Ishikawa (cell line): ENCODE measurements at regions not wholly inside any gene's neighbourhood (a gene's known extent, or its start where the extent isn't known, plus 50 kb on each side); places are given as distances from the start of the nearest gene placed in this dataset.

Experiments
- CEBPB ChIP-seq: IDR thresholded peaks from 2 replicates; pipeline ENCODE4 v1.6.1; 2012
- CREB1 ChIP-seq: IDR thresholded peaks from 2 replicates; pipeline ENCODE4 v1.6.1; 2012; ENCODE audit warnings: low read depth
- EGR1 ChIP-seq: IDR thresholded peaks from 2 replicates; pipeline ENCODE4 v1.6.1; 2012
- EP300 ChIP-seq: IDR thresholded peaks from 2 replicates; pipeline ENCODE4 v1.6.1; 2012; ENCODE audit warnings: borderline replicate concordance
- FOXM1 ChIP-seq: IDR thresholded peaks from 2 replicates; pipeline ENCODE4 v1.6.1; 2012; ENCODE audit warnings: low read depth, borderline replicate concordance
- MAX ChIP-seq: IDR thresholded peaks from 2 replicates; pipeline ENCODE4 v1.6.1; 2012
- NFIC ChIP-seq: IDR thresholded peaks from 2 replicates; pipeline ENCODE4 v1.6.1; 2012
- RAD21 ChIP-seq: IDR thresholded peaks from 2 replicates; pipeline ENCODE4 v1.6.1; 2012; ENCODE audit warnings: low read depth
- REST ChIP-seq: IDR thresholded peaks from 2 replicates; pipeline ENCODE4 v1.6.1; 2012; ENCODE audit warnings: low read depth, mild to moderate bottlenecking
- TAF1 ChIP-seq: IDR thresholded peaks from 2 replicates; pipeline ENCODE4 v1.6.1; 2012; ENCODE audit warnings: low read depth, mild to moderate bottlenecking
- TCF12 ChIP-seq: IDR thresholded peaks from 2 replicates; pipeline ENCODE4 v1.6.1; 2012; ENCODE audit warnings: low read depth
- TEAD4 ChIP-seq: IDR thresholded peaks from 2 replicates; pipeline ENCODE4 v1.6.1; 2012
- YY1 ChIP-seq: IDR thresholded peaks from 2 replicates; pipeline ENCODE4 v1.6.1; 2012; ENCODE audit warnings: low read depth
- ZBTB7A ChIP-seq: IDR thresholded peaks from 2 replicates; pipeline ENCODE4 v1.6.1; 2012; ENCODE audit warnings: low read depth
- TF ChIP-seq, protein P1 (sequence below): IDR thresholded peaks from 2 replicates; pipeline ENCODE4 v1.6.1; 2012

DNA sequence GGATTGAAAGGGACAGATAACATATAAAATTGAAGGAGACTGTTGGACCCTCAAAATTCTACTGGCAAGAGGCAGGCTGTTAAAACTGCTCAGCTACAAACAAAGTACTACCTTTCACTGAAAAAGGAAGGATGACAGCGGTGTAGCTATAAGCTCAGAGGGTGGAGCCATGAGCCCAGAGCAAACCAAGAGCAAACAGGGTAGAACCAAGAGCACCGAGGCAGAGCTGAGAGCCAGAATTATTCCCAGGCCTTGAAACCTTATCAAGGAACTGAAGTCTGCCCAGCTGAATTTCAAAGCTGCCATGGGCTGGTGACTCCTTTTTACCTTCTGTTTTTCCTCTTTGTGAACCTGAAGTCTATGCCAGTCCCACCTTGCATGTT is 74.7 kb upstream of the SLC4A11 start:
- TF ChIP-seq EP300 (no peak), CEBPB (no peak), EGR1 (no peak), TEAD4 (no peak), NFIC (no peak), ZBTB7A (no peak), MAX (no peak), CREB1 (no peak), RAD21 (no peak; the same call in 1 of the 2 replicates), YY1 (no peak), TCF12 (no peak), TAF1 (no peak), FOXM1 (no peak), REST (no peak)
- TF ChIP-seq, protein P1, sequence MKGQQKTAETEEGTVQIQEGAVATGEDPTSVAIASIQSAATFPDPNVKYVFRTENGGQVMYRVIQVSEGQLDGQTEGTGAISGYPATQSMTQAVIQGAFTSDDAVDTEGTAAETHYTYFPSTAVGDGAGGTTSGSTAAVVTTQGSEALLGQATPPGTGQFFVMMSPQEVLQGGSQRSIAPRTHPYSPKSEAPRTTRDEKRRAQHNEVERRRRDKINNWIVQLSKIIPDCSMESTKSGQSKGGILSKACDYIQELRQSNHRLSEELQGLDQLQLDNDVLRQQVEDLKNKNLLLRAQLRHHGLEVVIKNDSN: no peak

GRCh38 chr20:3312940-3313682 is 74.1 kb upstream of the SLC4A11 start:
- TF ChIP-seq CEBPB: peak; percentile 21; the same call in 1 of the 2 replicates
- TF ChIP-seq MAX: no peak

GRCh38 chr20:3311623-3312022 is 72.6 kb upstream of the SLC4A11 start:
- TF ChIP-seq RAD21: no peak
- TF ChIP-seq ZBTB7A: no peak
- no peak for TF ChIP-seq NFIC
- no peak for TF ChIP-seq FOXM1
- TF ChIP-seq TEAD4: no peak
- TF ChIP-seq YY1: no peak
- no peak for TF ChIP-seq TAF1
- no peak for TF ChIP-seq CEBPB
- no peak for TF ChIP-seq TCF12
- no peak for TF ChIP-seq MAX
- TF ChIP-seq CREB1: no peak
- no peak for TF ChIP-seq EP300

DNA sequence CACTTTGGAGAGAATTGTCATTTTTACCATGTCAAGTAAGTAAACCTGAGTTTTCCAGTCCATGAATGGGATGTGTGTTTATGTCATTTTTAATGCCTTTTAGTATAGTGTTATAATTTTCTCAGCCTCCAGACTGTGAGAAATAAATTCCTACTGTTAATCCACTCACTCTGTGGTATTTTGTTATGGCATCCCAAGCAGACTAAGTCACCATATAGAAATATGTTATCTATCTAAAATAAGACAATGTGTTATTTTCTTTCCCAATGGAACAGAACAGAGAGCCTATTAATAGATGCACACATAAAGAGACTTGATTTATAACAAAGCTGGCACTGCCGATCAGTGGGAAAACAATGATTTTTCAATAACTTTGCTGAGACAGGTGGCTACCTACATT is 70.2 kb upstream of the SLC4A11 start:
- TF ChIP-seq YY1 (no peak), RAD21 (no peak), EGR1 (no peak), CREB1 (no peak), ZBTB7A (no peak), REST (no peak), MAX (no peak), NFIC (no peak), TEAD4 (no peak), EP300 (no peak), FOXM1 (no peak)
- TF ChIP-seq, protein P1: no peak

GRCh38 chr20:3307725-3308124 is 68.7 kb upstream of the SLC4A11 start:
- TF ChIP-seq, protein P1: no peak
- no peak for TF ChIP-seq NFIC
- TF ChIP-seq EP300: no peak
- TF ChIP-seq CREB1: no peak
- no peak for TF ChIP-seq TAF1
